HG03432 (cell line): ENCODE measurements at regions not wholly inside any gene's neighbourhood (a gene's known extent, or its start where the extent isn't known, plus 50 kb on each side); places are given as distances from the start of the nearest gene placed in this dataset.

ENCODE experiments used
- ATAC-seq: cut with Tn5 transposase; IDR thresholded peaks from one replicate; pipeline ENCODE4 v1.9.1; 2021; ENCODE audit warnings: mild to moderate bottlenecking, moderate library complexity; ENCODE audit not compliant: unreplicated experiment

DNA sequence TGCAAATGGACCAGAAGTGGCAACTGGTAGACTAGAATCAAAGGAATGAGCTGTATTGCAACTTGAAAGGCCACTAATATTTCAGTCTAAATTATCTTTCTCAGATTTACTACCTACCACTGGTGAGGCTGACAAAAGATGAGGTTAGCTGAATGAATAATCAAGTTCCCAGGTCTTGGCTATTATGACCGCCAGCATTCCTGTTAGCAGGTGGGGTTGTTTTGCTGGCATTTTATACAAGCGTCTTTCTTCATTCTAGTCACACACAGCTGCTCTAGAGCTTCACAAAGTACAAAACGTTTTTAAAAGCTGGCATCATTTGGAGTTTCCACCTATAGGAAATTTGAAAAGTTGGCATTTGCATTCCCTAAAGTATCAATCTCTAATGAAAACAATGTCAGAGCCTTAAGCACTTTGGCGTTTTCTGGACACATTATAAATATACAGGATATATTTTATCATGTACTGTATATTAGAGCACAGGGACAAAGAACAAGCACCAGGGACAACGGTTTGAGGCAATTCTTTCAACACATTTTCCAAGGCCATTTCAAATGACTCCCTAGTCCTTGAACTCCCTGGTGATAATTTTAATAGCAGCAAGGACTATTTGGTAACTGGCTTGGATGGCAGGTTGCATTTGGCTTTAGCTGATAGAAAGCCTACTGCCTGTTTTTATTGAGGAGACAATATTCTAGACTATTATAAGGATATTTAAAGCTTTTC, 410.2 kb upstream of the CHST9 start:
- no peak for ATAC-seq

DNA sequence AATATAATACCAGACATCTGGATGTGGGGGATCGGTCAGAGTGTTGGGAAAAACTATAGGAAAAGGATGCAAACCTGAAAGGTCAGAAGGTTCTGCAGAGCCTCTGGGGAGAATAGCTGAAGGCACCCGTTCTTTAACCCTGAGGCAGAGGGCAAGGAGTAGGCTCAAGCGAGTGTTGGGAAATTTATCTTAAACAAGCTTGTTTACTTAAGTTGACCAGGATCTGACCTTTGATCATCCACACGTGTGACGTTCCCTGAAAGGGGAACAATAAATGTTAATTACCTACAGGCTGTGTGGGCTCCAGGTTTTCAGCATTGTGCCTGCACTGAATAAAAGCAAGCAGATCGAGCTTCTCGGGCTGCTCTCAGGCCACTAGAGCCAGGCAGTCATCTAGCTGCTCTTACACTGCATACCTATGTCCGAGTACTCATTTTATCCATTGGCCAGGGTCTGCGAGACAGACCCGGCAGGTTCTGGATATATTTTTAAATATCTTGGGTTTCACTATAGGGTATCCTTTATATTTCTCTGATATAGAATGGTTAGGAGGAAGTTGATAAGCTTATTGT, 400.6 kb upstream of the CHST9 start:
- ATAC-seq = no peak

DNA sequence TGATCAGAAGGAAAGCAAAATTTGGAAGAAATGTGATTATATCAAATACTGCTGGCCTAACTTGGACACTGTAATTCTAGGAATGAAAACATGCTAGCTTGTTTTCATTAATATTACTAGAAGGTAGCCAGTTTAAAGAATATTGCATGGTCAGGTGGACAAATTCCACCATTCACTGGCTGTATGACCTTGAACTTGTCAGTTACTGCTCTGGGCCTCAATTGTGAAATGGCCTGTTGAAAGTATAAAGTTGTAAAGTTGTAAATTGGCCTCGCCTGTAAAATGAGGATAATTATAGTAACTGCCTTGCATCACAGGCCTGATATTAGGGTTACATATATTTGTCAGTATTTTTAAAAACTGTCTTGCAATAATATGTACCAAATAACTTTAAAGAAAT, 398.4 kb upstream of the CHST9 start:
- no peak for ATAC-seq

DNA sequence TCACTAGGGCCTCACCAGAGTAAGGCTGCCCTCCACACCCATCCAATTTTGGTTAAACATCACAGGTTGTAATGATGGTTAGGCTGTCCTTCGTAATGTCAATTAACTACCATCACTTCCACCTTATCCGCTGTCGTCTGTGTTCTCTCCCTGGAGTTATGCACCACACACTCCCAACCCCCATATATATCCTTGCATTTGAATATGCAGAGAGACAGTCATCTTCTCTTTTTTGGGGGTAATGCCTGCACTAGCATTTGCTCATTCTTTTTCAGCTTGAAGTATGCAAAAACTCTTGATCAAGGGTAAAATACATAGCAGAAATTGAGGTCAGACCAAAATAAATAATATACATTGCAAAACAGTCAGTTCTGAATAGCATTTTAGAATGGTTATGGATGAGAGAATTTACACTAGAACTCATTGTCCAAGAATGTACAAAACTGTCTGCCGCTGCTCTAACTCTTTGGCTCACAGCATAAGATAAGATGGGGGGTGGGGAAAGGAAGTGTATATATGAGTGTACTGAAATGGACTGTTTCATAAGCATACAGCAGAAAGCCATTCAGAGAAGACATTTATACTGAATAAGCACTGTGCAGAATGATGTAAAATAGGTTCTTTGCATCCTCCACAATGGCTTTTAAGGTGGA, 397.8 kb upstream of the CHST9 start:
- no peak for ATAC-seq

DNA sequence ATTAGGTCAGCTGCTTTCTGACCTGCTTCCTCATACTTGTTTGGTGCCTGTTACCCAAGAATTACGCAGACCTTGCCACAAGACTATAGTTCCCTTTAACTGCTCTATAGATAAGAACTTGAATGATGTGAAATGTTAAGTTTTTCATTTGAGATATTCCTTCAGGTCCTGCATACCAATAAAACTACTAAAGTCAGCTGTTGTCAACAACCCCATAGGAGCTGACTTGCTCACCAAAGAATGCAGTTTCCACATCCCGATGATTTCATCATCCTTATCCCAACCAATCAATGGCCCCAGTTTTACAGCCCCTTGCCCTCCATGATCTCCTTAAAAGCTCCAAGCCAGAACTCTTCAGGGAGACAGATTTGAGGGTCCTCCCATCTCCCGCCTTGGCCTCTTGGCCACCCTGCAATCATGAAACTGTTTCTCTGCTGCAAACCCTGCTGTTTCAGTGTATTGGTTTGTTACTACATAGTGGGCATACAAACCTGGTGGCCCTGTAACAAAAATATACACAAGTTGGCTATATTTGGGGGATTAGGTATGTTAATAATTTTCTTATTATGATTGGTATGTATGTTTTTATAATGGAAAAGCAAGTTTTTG, 396.3 kb upstream of the CHST9 start:
- no peak for ATAC-seq

DNA sequence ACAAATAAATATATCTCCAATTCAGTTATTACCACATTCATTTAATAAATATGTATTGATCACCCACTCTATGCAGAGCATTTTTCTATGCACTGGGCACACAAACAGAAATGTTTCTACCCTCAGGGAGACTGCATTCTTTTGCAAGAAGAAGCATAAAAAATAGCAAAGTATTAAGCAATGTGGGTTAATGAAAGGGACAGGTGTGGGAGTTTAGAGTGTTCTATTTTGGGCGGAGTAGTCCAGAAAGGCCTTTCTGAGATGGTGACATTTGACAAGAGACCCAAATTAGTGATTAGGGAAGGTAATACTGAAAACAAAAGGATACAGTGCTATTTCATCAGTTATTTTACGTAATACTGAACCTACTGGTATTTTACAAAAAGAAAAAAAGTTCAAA, 394.3 kb upstream of the CHST9 start:
- ATAC-seq = no peak

DNA sequence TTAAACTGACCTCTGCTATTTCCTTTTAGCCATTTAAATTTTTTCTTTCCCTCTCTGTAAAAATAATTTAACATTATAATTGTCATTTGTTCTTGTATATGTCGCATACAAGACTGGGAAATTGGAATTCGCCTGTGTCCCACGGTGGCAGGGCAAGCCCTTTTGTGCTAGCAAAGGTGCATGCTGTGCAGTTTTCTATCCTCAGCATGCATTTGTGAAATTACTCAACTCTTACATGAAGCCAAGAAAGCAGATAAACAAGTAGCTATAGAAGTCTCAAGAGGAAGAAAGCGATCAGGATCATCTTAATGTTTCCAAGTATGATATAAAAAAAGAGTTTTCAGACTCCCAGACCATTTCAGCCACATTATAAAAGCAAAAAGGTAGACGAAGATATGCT, 392.6 kb upstream of the CHST9 start:
- no peak for ATAC-seq

DNA sequence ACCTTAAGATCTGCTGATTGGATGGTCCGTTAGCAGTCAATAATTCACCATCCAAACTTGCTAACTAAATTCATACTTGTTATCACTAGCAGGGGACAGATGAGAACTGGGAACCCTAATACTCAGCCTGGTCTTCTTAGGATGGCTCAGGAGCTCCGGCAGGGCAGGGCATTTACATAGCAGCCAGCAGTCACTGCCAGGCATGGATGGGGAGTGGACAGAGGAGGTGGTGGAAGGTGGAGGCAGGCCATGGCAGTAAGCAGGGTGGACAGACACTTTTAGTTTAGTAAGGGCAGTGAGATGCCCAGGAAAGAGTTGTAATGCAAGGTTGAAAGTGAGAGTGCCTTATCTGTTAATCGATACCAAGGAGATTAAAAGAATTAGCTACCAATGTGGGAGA, 392.2 kb upstream of the CHST9 start:
- no peak for ATAC-seq

DNA sequence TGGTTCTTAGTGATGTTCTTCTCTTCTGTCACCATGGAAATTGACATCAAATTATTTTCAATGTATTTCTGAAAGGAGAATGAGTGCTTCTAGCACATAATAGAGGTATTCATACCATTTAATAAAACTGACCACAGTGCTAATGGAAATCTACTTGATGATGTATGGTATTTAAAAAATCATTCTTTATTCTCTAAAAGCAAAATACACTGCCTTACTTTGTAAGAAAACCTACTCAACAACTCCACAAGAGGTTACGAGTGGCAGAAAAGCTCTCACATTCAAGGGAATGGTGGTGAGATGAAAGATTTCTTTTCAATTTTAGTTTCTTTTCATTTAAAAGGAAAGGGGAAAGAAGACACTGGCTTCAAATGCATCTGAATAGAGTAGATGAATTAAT, 382.3 kb upstream of the CHST9 start:
- no peak for ATAC-seq

DNA sequence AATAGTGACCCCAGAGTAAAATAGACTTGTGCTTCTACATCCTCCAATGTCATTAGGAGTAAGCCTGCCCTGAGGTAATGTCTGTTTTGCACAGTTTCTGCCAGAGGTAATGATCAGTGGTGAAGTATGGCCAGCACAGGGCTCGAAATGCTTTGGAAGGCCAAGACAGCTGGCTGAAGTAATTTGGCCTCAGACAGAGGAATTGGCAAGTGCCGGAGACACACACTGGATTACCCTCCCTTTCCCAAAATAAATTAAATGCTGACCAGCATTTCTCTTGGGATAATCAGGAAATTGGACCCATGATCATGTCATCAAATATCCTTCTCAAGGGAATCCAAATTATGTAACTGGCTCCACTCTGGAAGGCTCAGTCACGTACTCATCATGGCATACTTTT, 379.0 kb upstream of the CHST9 start:
- ATAC-seq = no peak

DNA sequence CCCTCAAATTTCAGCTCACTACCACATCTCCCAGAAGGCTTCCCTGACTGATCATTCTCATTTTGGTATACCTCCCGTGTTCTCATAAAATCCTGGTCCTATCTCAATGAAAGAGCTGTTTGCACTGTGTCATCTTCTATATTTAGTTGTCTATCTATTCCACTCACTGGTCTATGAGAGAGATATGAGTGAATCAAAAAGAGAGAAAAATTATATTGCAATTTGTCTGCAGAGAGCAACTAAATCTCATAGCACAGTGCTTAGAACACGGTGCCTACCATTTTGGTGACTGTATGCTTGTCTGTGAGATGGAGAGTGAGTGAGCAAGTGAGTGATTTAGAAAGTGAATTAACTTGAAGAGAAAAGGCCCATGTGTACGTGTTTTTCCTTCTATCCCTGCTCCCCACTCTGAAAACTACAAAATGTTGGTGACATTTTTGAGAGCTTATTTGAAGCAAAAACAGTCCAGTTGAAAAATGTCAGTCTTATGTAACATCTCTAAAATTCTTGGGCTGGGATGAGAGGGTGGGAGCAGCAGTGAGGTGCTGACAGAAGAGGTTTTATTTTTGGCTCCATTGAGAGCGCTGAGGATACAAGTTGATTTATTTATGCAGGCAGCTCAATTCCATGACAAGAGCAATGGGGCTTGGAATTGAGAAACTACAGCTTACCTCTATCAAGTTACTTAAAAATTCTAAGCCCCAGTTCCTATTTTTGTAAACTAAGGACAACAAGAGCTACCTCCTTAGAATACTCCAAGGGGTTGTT, 373.5 kb upstream of the CHST9 start:
- no peak for ATAC-seq

DNA sequence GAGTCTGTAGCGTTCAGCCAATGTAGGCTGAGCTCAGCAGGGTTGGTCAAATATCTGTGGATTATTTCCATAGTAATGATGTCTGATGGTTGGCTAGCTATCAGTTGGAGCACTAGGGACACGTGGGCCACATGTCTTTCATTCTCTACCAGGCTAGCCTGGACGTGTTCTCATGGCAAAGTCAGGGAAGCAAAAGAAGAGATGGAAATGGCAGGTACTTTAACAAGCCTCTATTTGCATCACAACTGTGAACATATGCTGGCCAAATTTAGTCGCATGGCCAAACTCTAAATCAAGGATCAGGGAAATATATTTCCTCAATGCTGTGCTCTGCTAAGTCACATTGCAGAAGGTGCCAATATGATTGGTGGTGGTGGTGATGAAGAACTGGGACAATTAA, 371.6 kb upstream of the CHST9 start:
- ATAC-seq = no peak

DNA sequence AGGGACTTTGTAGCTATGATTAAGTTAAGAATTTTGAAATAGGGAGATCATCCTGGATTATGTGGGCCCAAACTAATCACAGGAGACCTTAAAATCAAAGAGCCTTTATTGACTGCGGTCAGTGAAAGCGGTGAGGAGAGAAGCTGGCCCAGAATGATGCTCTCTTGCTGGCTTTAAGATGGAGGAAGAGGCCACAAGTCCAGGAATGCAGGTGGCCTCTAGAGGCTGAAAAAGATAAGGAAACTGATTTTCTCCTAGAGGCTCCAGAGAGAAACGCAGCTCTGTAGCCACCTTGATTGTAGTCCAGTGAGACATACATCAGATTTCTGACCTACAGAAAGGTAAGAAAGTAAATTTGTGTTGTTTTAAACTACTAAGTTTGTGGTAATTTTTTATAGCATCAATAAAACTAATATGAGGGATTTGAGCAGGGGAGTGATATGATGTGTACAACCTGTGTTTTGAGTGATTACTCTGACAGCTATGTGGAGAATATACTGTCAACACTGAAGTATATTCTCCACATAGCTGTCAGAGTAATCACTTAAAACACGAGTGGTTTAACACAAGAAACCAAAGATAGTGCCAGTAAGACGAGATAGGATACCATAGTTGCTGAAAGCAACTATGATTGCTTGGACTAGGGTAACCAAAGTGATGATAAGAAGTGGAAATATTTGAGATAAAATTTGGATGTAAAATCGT, 364.4 kb upstream of the CHST9 start:
- ATAC-seq = no peak

DNA sequence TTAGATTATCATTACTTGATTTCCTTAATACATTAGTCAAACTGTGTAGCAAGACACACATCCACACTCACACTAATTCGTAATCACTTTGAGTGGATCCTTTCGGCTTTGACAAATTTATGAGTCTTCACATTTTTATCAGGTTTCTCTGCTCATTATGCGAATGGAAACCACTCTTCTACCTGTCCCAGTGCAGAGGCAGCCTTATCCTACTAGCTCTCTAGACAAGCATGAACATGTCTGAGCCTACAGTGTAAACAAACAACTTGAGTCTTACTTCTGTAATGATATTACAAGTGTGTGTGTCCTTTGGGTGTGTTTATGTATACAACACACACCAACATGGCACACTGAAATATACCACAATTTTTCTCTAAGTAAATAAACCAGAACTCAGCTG, 361.9 kb upstream of the CHST9 start:
- ATAC-seq = no peak

DNA sequence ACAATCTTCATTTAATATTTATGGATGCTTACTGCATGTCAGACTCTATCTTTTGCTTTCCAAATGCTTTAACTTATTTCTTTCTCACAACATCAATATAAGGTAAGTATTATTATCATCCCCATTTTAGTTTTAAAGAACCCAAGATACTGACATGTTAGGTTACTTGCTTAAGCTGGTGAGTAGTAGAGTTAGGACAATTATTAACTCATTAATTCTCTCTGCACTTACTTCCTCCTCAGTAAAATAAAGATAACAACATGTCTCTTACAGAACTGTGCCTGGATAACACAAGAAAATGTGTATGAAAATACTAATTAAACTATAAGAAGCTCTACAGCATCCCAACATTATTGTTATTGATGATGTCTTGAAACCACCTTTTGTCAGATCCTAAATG, 359.1 kb upstream of the CHST9 start:
- no peak for ATAC-seq

DNA sequence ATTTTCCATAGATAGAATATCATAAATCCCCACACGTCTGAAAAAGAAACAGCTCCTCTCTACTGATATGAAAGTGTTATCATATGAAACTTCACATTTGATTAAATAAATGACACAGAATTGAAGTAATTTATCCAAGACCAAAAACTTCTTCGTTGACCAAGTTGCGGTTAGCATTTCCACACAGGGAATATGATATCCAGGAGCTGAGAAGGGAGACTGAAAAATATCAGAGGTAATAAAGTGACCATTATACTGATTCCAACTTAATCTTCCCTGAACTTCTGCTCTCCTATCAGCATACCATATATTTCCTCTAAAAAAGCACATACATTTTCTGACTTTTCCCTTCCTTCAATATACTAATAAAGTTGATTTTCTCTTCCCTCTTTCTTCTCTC, 356.2 kb upstream of the CHST9 start:
- ATAC-seq = no peak

DNA sequence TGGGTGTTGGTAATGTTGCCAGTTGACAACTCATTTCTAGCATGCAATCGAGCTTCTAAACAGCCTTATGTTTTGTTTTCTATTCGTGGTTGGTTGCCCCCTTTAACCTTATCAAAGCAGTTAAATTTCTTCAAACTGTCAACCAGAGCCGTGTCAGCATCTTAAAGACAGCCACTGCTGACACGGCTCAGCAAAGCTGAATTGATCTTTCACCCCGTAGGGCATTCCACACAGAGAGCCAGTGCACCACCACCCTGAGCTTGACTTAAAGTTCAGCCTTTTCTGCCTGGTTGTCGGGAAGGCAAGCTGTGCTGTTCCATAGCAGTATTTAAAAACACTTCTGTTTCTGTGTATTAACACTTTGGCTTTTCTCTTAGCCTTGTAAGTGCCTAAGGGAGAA, 355.0 kb upstream of the CHST9 start:
- ATAC-seq = no peak

DNA sequence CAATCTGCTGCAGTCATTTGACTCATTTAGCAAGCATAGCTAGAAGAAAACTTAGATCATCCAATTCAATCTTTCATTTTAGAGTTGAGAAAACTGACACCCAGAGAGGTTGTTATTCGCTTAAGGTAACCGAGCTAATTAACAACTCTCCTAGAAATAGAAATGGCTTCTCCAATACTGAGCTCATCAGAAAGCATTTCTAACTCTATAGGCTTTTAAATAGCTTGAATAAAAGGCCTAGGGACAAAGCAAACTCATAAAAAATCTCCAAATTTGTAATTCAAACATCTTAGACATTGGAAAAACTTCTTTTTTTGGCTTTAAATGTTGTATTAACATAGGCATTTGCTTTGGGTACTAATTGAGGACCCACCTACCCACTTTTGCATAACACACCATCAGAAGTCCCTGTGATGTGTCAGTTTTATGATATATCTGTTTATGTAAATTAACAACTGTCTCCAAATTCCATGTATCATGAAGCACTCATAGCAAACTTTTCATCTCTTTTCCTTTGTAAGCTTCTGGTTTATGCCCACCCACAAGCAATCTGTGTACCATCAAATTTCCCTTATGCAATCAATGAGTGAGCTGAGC, 343.9 kb upstream of the CHST9 start:
- no peak for ATAC-seq

DNA sequence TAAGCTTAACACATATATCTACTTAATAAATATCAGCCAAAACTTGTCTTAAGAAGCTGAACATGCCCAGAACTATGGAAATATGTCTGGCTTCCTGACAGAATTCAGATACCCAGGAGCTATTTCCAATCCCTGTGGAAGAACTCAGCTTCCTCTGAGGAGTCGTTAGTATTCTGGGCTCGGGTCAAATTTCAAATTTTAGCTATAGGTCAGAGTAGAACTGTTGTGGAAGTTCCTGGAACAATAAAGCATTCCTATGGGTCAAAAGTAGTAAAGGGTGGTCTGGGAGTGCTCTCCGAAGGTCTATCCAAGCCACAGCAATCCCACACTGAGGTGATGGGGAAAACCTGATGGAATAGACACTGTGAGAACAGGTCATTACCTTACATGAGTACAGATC, 342.7 kb upstream of the CHST9 start:
- no peak for ATAC-seq

DNA sequence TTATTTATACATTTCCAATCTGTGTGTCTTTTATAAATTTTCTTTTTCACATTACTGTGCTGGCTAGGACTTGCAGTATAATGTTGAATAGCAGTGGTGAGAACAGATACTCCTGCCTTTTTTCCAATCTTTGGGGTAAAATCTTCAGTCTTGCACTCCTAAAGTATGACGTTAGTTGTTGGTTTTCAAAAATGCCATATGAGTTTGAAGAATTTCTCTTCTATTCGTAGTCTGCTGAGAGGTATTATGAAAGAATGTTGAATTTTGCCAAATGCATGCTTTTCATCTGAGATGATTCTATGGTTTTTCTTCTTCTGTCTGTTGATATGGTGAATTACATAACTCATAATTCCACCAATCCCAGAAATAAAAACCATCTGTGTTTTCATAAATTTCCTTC, 335.3 kb upstream of the CHST9 start:
- ATAC-seq = no peak
